Activated B cell treated with CpG ODN at 0.5 μM for 24 hours (primary cell): ENCODE measurements at regions not wholly inside any gene's neighbourhood (a gene's known extent, or its start where the extent isn't known, plus 50 kb on each side); places are given as distances from the start of the nearest gene placed in this dataset.

ENCODE experiments used
- ATAC-seq: fragments of 200-7000 bp; cut with Tn5 transposase; one replicate; pipeline ENCODE4 v1.10.0; 2021; ENCODE audit warnings: low read depth, mild to moderate bottlenecking, moderate library complexity
- CTCF ChIA-PET: fragments of 350-600 bp; sonication (Branson Sonifier 250); formaldehyde crosslinking; loops from one replicate; lab custom pipeline; 2021; ENCODE audit warnings: antibody characterized with exemption; lab: Charles Lee
- POLR2A ChIA-PET: fragments of 350-600 bp; sonication (Branson Sonifier 250); formaldehyde crosslinking; loops from one replicate; lab custom pipeline; 2021; ENCODE audit warnings: antibody characterized with exemption; lab: Charles Lee
- DNase-seq: peaks from one replicate; pipeline ENCODE4 v3.0.0; 2022
- H3K27ac Mint-ChIP-seq: one replicate; pipeline ENCODE4 v1.8.0; 2020; ENCODE audit warnings: mixed read lengths
- H3K27me3 Mint-ChIP-seq: one replicate; pipeline ENCODE4 v1.8.0; 2021; ENCODE audit warnings: mixed read lengths
- H3K36me3 Mint-ChIP-seq: one replicate; pipeline ENCODE4 v1.8.0; 2021; ENCODE audit warnings: low read depth, mixed read lengths
- H3K4me1 Mint-ChIP-seq: one replicate; pipeline ENCODE4 v1.8.0; 2021; ENCODE audit warnings: mixed read lengths
- H3K4me3 Mint-ChIP-seq: one replicate; pipeline ENCODE4 v1.8.0; 2020; ENCODE audit warnings: mild to moderate bottlenecking, mixed read lengths
- H3K9me3 Mint-ChIP-seq: one replicate; pipeline ENCODE4 v1.8.0; 2020; ENCODE audit warnings: mixed read lengths
- CTCF ChIP-seq: fragments of 200-600 bp; IDR thresholded peaks from one replicate; pipeline ENCODE4 v1.8.0; 2022; ENCODE audit warnings: antibody characterized with exemption, mild to moderate bottlenecking
- intact Hi-C: fragments of 100-400 bp; cut with micrococcal nuclease; formaldehyde crosslinking; loops from one replicate; pipeline ENCODE4 v1.15.1; 2024

- no peak for TF ChIP-seq CTCF
- POLR2A ChIA-PET, result no interaction called here
- Mint-ChIP-seq H3K4me3 (no peak overlapping the region), H3K27ac (no peak overlapping the region), H3K9me3 (no peaks in the 10 kb centered on the region), H3K36me3 (no peaks in the 10 kb centered on the region), H3K27me3 (peaks cover 2% of the 10 kb centered on the region), H3K4me1 (peaks cover 6% of the 10 kb centered on the region)
- no peak for DNase-seq
- ATAC-seq, result no peak
- intact Hi-C loops, result no loop called here
- CTCF ChIA-PET, result no interaction called here
Measured at GRCh38 chr6:149174962-149175361, 142.6 kb upstream of the TAB2 start.

GRCh38 chr6:149176971-149177667 is 140.4 kb upstream of the TAB2 start:
- TF ChIP-seq CTCF, result no peak
- intact Hi-C loops, result no loop called here
- POLR2A ChIA-PET, result no interaction called here
- no peaks in the 10 kb centered on the region for H3K27me3 Mint-ChIP-seq
- no peak for ATAC-seq
- H3K36me3 Mint-ChIP-seq, result no peaks in the 10 kb centered on the region
- no peak for DNase-seq
- H3K27ac Mint-ChIP-seq, result no peak overlapping the region
- CTCF ChIA-PET, result no interaction called here
- no peaks in the 10 kb centered on the region for H3K4me1 Mint-ChIP-seq
- H3K4me3 Mint-ChIP-seq, result no peak overlapping the region
- H3K9me3 Mint-ChIP-seq, result no peaks in the 10 kb centered on the region

GRCh38 chr6:149179431-149179830 is 138.1 kb upstream of the TAB2 start:
- ATAC-seq (no peak), DNase-seq (no peak)
- no peaks in the 10 kb centered on the region for H3K36me3 Mint-ChIP-seq
- H3K9me3 Mint-ChIP-seq, result no peaks in the 10 kb centered on the region
- CTCF ChIA-PET, result no interaction called here
- no peak overlapping the region for H3K27ac Mint-ChIP-seq
- no peaks in the 10 kb centered on the region for H3K27me3 Mint-ChIP-seq
- POLR2A ChIA-PET, result no interaction called here
- H3K4me1 Mint-ChIP-seq, result no peaks in the 10 kb centered on the region
- H3K4me3 Mint-ChIP-seq, result no peak overlapping the region
- no peak for TF ChIP-seq CTCF
- intact Hi-C loops, result no loop called here

GRCh38 chr6:149181304-149181703 is 136.2 kb upstream of the TAB2 start:
- POLR2A ChIA-PET, result no interaction called here
- H3K4me3 Mint-ChIP-seq, result no peak overlapping the region
- no peaks in the 10 kb centered on the region for H3K27me3 Mint-ChIP-seq
- no peaks in the 10 kb centered on the region for H3K4me1 Mint-ChIP-seq
- DNase-seq (no peak), ATAC-seq (no peak)
- CTCF ChIA-PET, result interaction anchor here (1.9 kb wide), 1 partner anchor 250 kb away, joined by 6 read pairs; no protein-coding TSS in a partner anchor
- no peaks in the 10 kb centered on the region for H3K9me3 Mint-ChIP-seq
- H3K27ac Mint-ChIP-seq, result no peak overlapping the region
- intact Hi-C loops, result no loop called here
- H3K36me3 Mint-ChIP-seq, result no peaks in the 10 kb centered on the region
- TF ChIP-seq CTCF, result no peak

GRCh38 chr6:149182262-149182661 is 135.2 kb upstream of the TAB2 start:
- ChIA-PET POLR2A (no interaction called here), CTCF (interaction anchor here (1.9 kb wide), 1 partner anchor 249 kb away, joined by 6 read pairs; no protein-coding TSS in a partner anchor)
- Mint-ChIP-seq H3K9me3 (no peaks in the 10 kb centered on the region), H3K27me3 (no peaks in the 10 kb centered on the region), H3K27ac (no peak overlapping the region), H3K36me3 (no peaks in the 10 kb centered on the region), H3K4me1 (no peaks in the 10 kb centered on the region), H3K4me3 (no peak overlapping the region)
- intact Hi-C loops, result no loop called here
- ATAC-seq, result no peak
- no peak for DNase-seq
- no peak for TF ChIP-seq CTCF
